H1 (cell line): ENCODE measurements at regions not wholly inside any gene's neighbourhood (a gene's known extent, or its start where the extent isn't known, plus 50 kb on each side); places are given as distances from the start of the nearest gene placed in this dataset.

Experiments used
- CTCF ChIA-PET: fragments of 300-600 bp; sonication (Branson Sonifier 250); formaldehyde crosslinking; loops from one replicate; lab custom pipeline; 2021; ENCODE audit not compliant: partially characterized antibody; lab: Charles Lee
- POLR2A ChIA-PET: fragments of 300-600 bp; sonication (Branson Sonifier 250); formaldehyde crosslinking; loops from one replicate; lab custom pipeline; 2021; ENCODE audit warnings: inconsistent platforms; ENCODE audit not compliant: partially characterized antibody; lab: Charles Lee
- DNase-seq, 2 experiments: peaks; one replicate each; pipeline versions ENCODE4 v3.0.0 to v3.0.0-alpha.2; 2010 to 2022; ENCODE audit warnings: low spot score in 2 of 2, low read depth in 1 of 2, mixed read lengths in 1 of 2
- FAIRE-seq: peaks from 2 replicates; lab custom pipeline; 2011; peaks lifted over from hg19 to GRCh38; lab: Jason Lieb, UNC
- H2AFZ ChIP-seq: 2 replicates; pipeline ENCODE4 v1.8.1; 2012; ENCODE audit warnings: low read length, inconsistent platforms
- H2AK5ac ChIP-seq: 2 replicates; pipeline ENCODE4 v1.6.1; 2013; ENCODE audit warnings: low read depth, low read length
- H2BK120ac ChIP-seq: replicated peaks from 2 replicates; pipeline ENCODE3; 2013; ENCODE audit warnings: low read depth, low read length, inconsistent platforms
- H2BK12ac ChIP-seq: 2 replicates; pipeline ENCODE4 v1.6.1; 2013; ENCODE audit warnings: low read depth, low read length
- H2BK15ac ChIP-seq: 2 replicates; pipeline ENCODE4 v1.6.1; 2013; ENCODE audit warnings: low read length
- H2BK20ac ChIP-seq: 2 replicates; pipeline ENCODE4 v1.6.1; 2013; ENCODE audit warnings: low read length
- H2BK5ac ChIP-seq: 2 replicates; pipeline ENCODE4 v1.6.1; 2013; ENCODE audit warnings: low read depth, low read length
- H3K14ac ChIP-seq: 2 replicates; pipeline ENCODE4 v1.6.1; 2013; ENCODE audit warnings: inconsistent platforms; ENCODE audit not compliant: insufficient read length
- H3K18ac ChIP-seq: 2 replicates; pipeline ENCODE4 v1.6.1; 2013; ENCODE audit warnings: low read length; ENCODE audit errors: extremely low read depth
- H3K23ac ChIP-seq: 2 replicates; pipeline ENCODE4 v1.6.1; 2013; ENCODE audit warnings: inconsistent platforms; ENCODE audit not compliant: insufficient read length
- H3K23me2 ChIP-seq: 2 replicates; pipeline ENCODE4 v1.6.1; 2013; ENCODE audit warnings: low read depth, low read length
- H3K27ac ChIP-seq: 2 replicates; pipeline ENCODE4 v1.6.1; 2011; ENCODE audit warnings: low read depth, low read length, inconsistent platforms
- H3K27me3 ChIP-seq, 4 experiments: replicated peaks in 1 of 4; 1 replicate in 1 of 4; 2 replicates in 3 of 4; pipeline versions ENCODE4 v1.6.1 to v1.8.1; 2011 to 2013; ENCODE audit warnings: low read length in 3 of 4, mild to moderate bottlenecking in 3 of 4, inconsistent platforms in 2 of 4, mixed read lengths in 2 of 4, moderate library complexity in 1 of 4; ENCODE audit not compliant: control insufficient read depth in 3 of 4, insufficient read depth in 3 of 4; ENCODE audit errors: extremely low read depth in 1 of 4
- H3K36me3 ChIP-seq, 4 experiments: 2 replicates each; pipeline versions ENCODE4 v1.6.1 to v1.8.1; 2011 to 2013; ENCODE audit warnings: mild to moderate bottlenecking in 4 of 4, low read length in 3 of 4, moderate library complexity in 2 of 4, control low read depth in 1 of 4, inconsistent platforms in 1 of 4; ENCODE audit not compliant: insufficient read depth in 4 of 4, control insufficient read depth in 2 of 4
- H3K4ac ChIP-seq: replicated peaks from 2 replicates; pipeline ENCODE3; 2013; ENCODE audit warnings: low read length, low read depth, mixed read lengths, inconsistent platforms; ENCODE audit not compliant: insufficient read length
- H3K4me1 ChIP-seq, 4 experiments: replicated peaks in 1 of 4; 1 replicate in 1 of 4; 2 replicates in 3 of 4; pipeline versions ENCODE4 v1.6.1 to v1.8.1; 2011 to 2013; ENCODE audit warnings: low read length in 3 of 4, inconsistent platforms in 2 of 4, mixed read lengths in 1 of 4; ENCODE audit not compliant: insufficient read depth in 4 of 4, control insufficient read depth in 3 of 4
- H3K4me2 ChIP-seq, 2 experiments: 2 replicates each; pipeline versions ENCODE4 v1.6.1 to v1.8.1; 2011 to 2013; ENCODE audit warnings: low read depth in 2 of 2, low read length in 2 of 2, control low read depth in 1 of 2, inconsistent platforms in 1 of 2, mild to moderate bottlenecking in 1 of 2; ENCODE audit not compliant: insufficient read depth in 1 of 2
- H3K4me3 ChIP-seq, 4 experiments: fragments of 200-600, 300-600 bp in 1 of 4; sonication (generic), shearing (Covaris generic), sonication (Bioruptor Twin) in 1 of 4; 2 replicates each; pipeline versions ENCODE4 v1.5.1 to v1.8.1; 2011 to 2016; ENCODE audit warnings: low read length in 4 of 4, low read depth in 3 of 4, control low read depth in 2 of 4, inconsistent platforms in 2 of 4, mild to moderate bottlenecking in 2 of 4, mixed read lengths in 1 of 4, moderate library complexity in 1 of 4; ENCODE audit not compliant: insufficient read depth in 2 of 4; ENCODE audit errors: extremely low read depth in 1 of 4
- H3K56ac ChIP-seq: replicated peaks from 2 replicates; pipeline ENCODE3; 2013; ENCODE audit warnings: low read depth, mild to moderate bottlenecking, mixed read lengths, low read length, inconsistent platforms; ENCODE audit not compliant: insufficient read length
- H3K79me1 ChIP-seq: 2 replicates; pipeline ENCODE4 v1.6.1; 2013; ENCODE audit warnings: low read depth, low read length, control low read depth
- H3K79me2 ChIP-seq, 2 experiments: 2 replicates each; pipeline versions ENCODE4 v1.6.1 to v1.8.1; 2012 to 2013; ENCODE audit warnings: low read length in 2 of 2, mild to moderate bottlenecking in 2 of 2, inconsistent platforms in 1 of 2; ENCODE audit not compliant: insufficient read depth in 2 of 2, control insufficient read depth in 1 of 2
- H3K9ac ChIP-seq, 4 experiments: replicated peaks in 1 of 4; 1 replicate in 1 of 4; 2 replicates in 3 of 4; pipeline versions ENCODE4 v1.6.1 to v1.8.1; 2011 to 2013; ENCODE audit warnings: low read depth in 3 of 4, low read length in 3 of 4, control low read depth in 2 of 4, mild to moderate bottlenecking in 2 of 4, moderate library complexity in 2 of 4, inconsistent platforms in 1 of 4; ENCODE audit errors: extremely low read depth in 1 of 4
- H3K9me3 ChIP-seq, 2 experiments: 2 replicates each; pipeline versions ENCODE4 v1.6.1 to v1.8.1; 2012 to 2013; ENCODE audit warnings: mild to moderate bottlenecking in 2 of 2, moderate library complexity in 2 of 2, control low read depth in 1 of 2, inconsistent platforms in 1 of 2, low read depth in 1 of 2, low read length in 1 of 2, mixed read lengths in 1 of 2; ENCODE audit not compliant: insufficient read depth in 2 of 2
- H4K20me1 ChIP-seq, 2 experiments: replicated peaks in 1 of 2; 2 replicates each; pipeline versions ENCODE3 to v1.8.1; 2011 to 2013; ENCODE audit warnings: inconsistent platforms in 2 of 2, low read length in 2 of 2, mild to moderate bottlenecking in 1 of 2; ENCODE audit not compliant: insufficient read depth in 2 of 2, control insufficient read depth in 1 of 2
- H4K5ac ChIP-seq: 2 replicates; pipeline ENCODE4 v1.6.1; 2013; ENCODE audit warnings: low read length, low read depth, mixed read lengths, inconsistent platforms; ENCODE audit not compliant: insufficient read length
- H4K8ac ChIP-seq: 2 replicates; pipeline ENCODE4 v1.8.0; 2013; ENCODE audit warnings: mild to moderate bottlenecking, moderate library complexity, low read length, inconsistent platforms; ENCODE audit not compliant: insufficient read depth; ENCODE audit errors: extremely low read depth
- H4K91ac ChIP-seq: replicated peaks from 2 replicates; pipeline ENCODE3; 2013; ENCODE audit warnings: low read length, mixed read lengths, inconsistent platforms; ENCODE audit not compliant: insufficient read length
- EP300 ChIP-seq, 2 experiments: IDR thresholded peaks; 1 replicate in 1 of 2; 2 replicates in 1 of 2; pipeline ENCODE4 v1.6.1; 2011 to 2012; ENCODE audit warnings: low read depth in 2 of 2, low read length in 2 of 2, mild to moderate bottlenecking in 2 of 2, borderline replicate concordance in 1 of 2, inconsistent platforms in 1 of 2, moderate library complexity in 1 of 2
- FOSL1 ChIP-seq: IDR thresholded peaks from 2 replicates; pipeline ENCODE4 v1.6.1; 2011; ENCODE audit warnings: mild to moderate bottlenecking, low read depth, low read length, moderate library complexity; ENCODE audit not compliant: insufficient read depth
- JUND ChIP-seq: IDR thresholded peaks from 2 replicates; pipeline ENCODE4 v1.6.1; 2011; ENCODE audit warnings: mild to moderate bottlenecking, improper control_type of control experiment, low read length
- KDM1A ChIP-seq: fragments of 200-600, 300-600 bp; sonication (generic); IDR thresholded peaks from 2 replicates; pipeline ENCODE4 v1.7.1; 2016; ENCODE audit warnings: mild to moderate bottlenecking, low read length, borderline replicate concordance
- KDM5A ChIP-seq: fragments of 200-600 bp; IDR thresholded peaks from 2 replicates; pipeline ENCODE4 v1.7.1; 2012; ENCODE audit warnings: mild to moderate bottlenecking, low read length, inconsistent platforms, mixed read lengths
- MAX ChIP-seq: IDR thresholded peaks from 2 replicates; pipeline ENCODE4 v1.6.1; 2012; ENCODE audit warnings: inconsistent platforms
- POLR2AphosphoS5 ChIP-seq: IDR thresholded peaks from 2 replicates; pipeline ENCODE4 v1.6.1; 2011; ENCODE audit warnings: low read depth, low read length
- RFX5 ChIP-seq: IDR thresholded peaks from 2 replicates; pipeline ENCODE4 v1.6.1; 2011; ENCODE audit warnings: low read depth, low read length, improper control_type of control experiment, borderline replicate concordance
- SAP30 ChIP-seq: fragments of 300-600 bp; sonication (generic); IDR thresholded peaks from 2 replicates; pipeline ENCODE4 v1.7.1; 2012; ENCODE audit warnings: low read length, moderate library complexity, mild to moderate bottlenecking, inconsistent platforms; ENCODE audit not compliant: insufficient read depth, insufficient replicate concordance
- SIN3A ChIP-seq, 2 experiments: IDR thresholded peaks in 1 of 2; conservative IDR thresholded peaks in 1 of 2; 2 replicates each; pipeline ENCODE4 v1.6.1; 2011 to 2012; ENCODE audit warnings: low read length in 2 of 2, improper control_type of control experiment in 1 of 2, low read depth in 1 of 2, mild to moderate bottlenecking in 1 of 2
- SIRT6 ChIP-seq: IDR thresholded peaks from one replicate; pipeline ENCODE4 v1.7.1; 2012; ENCODE audit warnings: low read length, inconsistent platforms
- SIX5 ChIP-seq: IDR thresholded peaks from 2 replicates; pipeline ENCODE4 v1.6.1; 2011; ENCODE audit warnings: mild to moderate bottlenecking, low read depth, low read length
- SRF ChIP-seq: IDR thresholded peaks from 2 replicates; pipeline ENCODE4 v1.6.1; 2011; ENCODE audit warnings: mild to moderate bottlenecking, low read depth, low read length, moderate library complexity
- YY1 ChIP-seq: IDR thresholded peaks from 2 replicates; pipeline ENCODE4 v1.6.1; 2011; ENCODE audit warnings: low read depth, mild to moderate bottlenecking, low read length
- WGBS, 2 experiments: shearing (Covaris generic) in 1 of 2; methylation state at CpG; one replicate each; pipeline versions ENCODE4 v1.1.6 to v1.1.7; 2013 to 2015; ENCODE audit warnings: low lambda C conversion rate in 2 of 2, mixed read lengths in 2 of 2, inconsistent platforms in 1 of 2, low coverage in 1 of 2, missing lambda C conversion rate in 1 of 2; ENCODE audit not compliant: insufficient replicate concordance in 2 of 2, insufficient coverage in 1 of 2, insufficient read length in 1 of 2; ENCODE audit errors: extremely low coverage in 1 of 2, missing lambda C conversion rate in 1 of 2; 5-methylcytosine and 5-hydroxymethylcytosine counted together

- Histone ChIP-seq H3K36me3 (no peaks in the 10 kb centered on the region), H3K23ac (no peak overlapping the region), H3K79me2 (no peaks in the 10 kb centered on the region), H3K14ac (no peak overlapping the region), H3K9me3 (no peaks in the 10 kb centered on the region), H2BK12ac (no peak overlapping the region), H3K4ac (no peak overlapping the region), H2AK5ac (no peak overlapping the region), H3K4me1 (no peaks in the 10 kb centered on the region), H2BK20ac (no peak overlapping the region), H3K9ac (no peak overlapping the region), H3K79me1 (no peaks in the 10 kb centered on the region), H3K18ac (no peak overlapping the region), H4K8ac (no peak overlapping the region), H3K4me3 (no peak overlapping the region), H4K91ac (no peak overlapping the region), H4K5ac (no peak overlapping the region), H3K27ac (no peak overlapping the region), H4K20me1 (no peaks in the 10 kb centered on the region), H3K4me2 (no peak overlapping the region), H3K23me2 (no peaks in the 10 kb centered on the region), H2BK15ac (no peak overlapping the region), H3K56ac (no peak overlapping the region), H2BK120ac (no peak overlapping the region), H2AFZ (no peak overlapping the region), H2BK5ac (no peak overlapping the region), H3K27me3 (no peaks in the 10 kb centered on the region)
- WGBS, 2 experiments: 88% methylated on average over 1 of the region's 1 CpG; no CpG with 5 or more reads in 1 of the 2 experiments
- DNase-seq (no peak), FAIRE-seq (no peak)
- ChIA-PET POLR2A (no interaction called here), CTCF (no interaction called here)
- TF ChIP-seq KDM1A: no peak
- TF ChIP-seq POLR2AphosphoS5: no peak
- TF ChIP-seq SAP30: no peak
- TF ChIP-seq JUND: no peak
- no peak for TF ChIP-seq SIRT6
- no peak for TF ChIP-seq SIX5
- TF ChIP-seq KDM5A: no peak
- no peak for TF ChIP-seq SIN3A (conservative IDR thresholded peaks at IDR 0.05 in 1 of 2, IDR thresholded peaks at IDR 0.05 in 1 of 2; ENCODE audit: low read depth in 1 of 2, low read length in 2 of 2)
- no peak for TF ChIP-seq SRF
- TF ChIP-seq YY1: no peak
- TF ChIP-seq RFX5: no peak
- no peak for TF ChIP-seq EP300 (IDR thresholded peaks at IDR 0.05; ENCODE audit: borderline replicate concordance in 1 of 2, low read depth in 2 of 2, low read length in 2 of 2)
- no peak for TF ChIP-seq FOSL1
- TF ChIP-seq MAX: no peak
These were observed 292.8 kb upstream of the EDA2R start for GRCh38 chrX:66931713-66932112.
